HepG2 (cell line): ENCODE measurements at regions not wholly inside any gene's neighbourhood (a gene's known extent, or its start where the extent isn't known, plus 50 kb on each side); places are given as distances from the start of the nearest gene placed in this dataset.

Experiments
- HDAC1 ChIP-seq: sonication (generic); formaldehyde crosslinking; IDR thresholded peaks from 2 replicates; pipeline ENCODE4 v1.5.1; 2020; ENCODE audit warnings: mild to moderate bottlenecking, missing genetic modification reagents
- JUNB ChIP-seq: sonication (generic); formaldehyde crosslinking; IDR thresholded peaks from 2 replicates; pipeline ENCODE4 v1.8.0; 2022; ENCODE audit warnings: missing genetic modification reagents, mild to moderate bottlenecking, borderline replicate concordance
- MTA1 ChIP-seq: sonication (generic); formaldehyde crosslinking; IDR thresholded peaks from 2 replicates; pipeline ENCODE4 v1.4.0; 2020; ENCODE audit warnings: missing genetic modification reagents, mild to moderate bottlenecking, borderline replicate concordance
- MXI1 ChIP-seq: IDR thresholded peaks from 3 replicates; pipeline ENCODE4 v1.6.1; 2012; ENCODE audit warnings: low read depth, low read length, inconsistent platforms, borderline replicate concordance
- NR2F1 ChIP-seq, 2 experiments: fragments of 450-650 bp in 1 of 2; formaldehyde crosslinking in 1 of 2; IDR thresholded peaks; 2 replicates each; pipeline versions ENCODE4 v1.5.0 to v1.6.1; 2016 to 2020; ENCODE audit warnings: mild to moderate bottlenecking in 1 of 2, missing compliant biosample characterization in 1 of 2, missing genetic modification reagents in 1 of 2, moderate library complexity in 1 of 2
- POLR2A ChIP-seq, 2 experiments: IDR thresholded peaks; 2 replicates each; pipeline ENCODE4 v1.6.1; 2011; ENCODE audit warnings: low read depth in 2 of 2, low read length in 2 of 2, mild to moderate bottlenecking in 1 of 2, moderate library complexity in 1 of 2; ENCODE audit not compliant: insufficient read depth in 1 of 2
- POLR2AphosphoS5 ChIP-seq: IDR thresholded peaks from 2 replicates; pipeline ENCODE4 v1.6.1; 2012; ENCODE audit warnings: low read depth, low read length
- SOX5 ChIP-seq: IDR thresholded peaks from 2 replicates; pipeline ENCODE4 v1.6.1; 2016; ENCODE audit warnings: borderline replicate concordance
- ZNF180 ChIP-seq: sonication (generic); formaldehyde crosslinking; IDR thresholded peaks from 2 replicates; pipeline ENCODE4 v1.4.0; 2020; ENCODE audit warnings: low read depth, missing genetic modification reagents, borderline replicate concordance
- ZNF24 ChIP-seq: fragments of 450-650 bp; IDR thresholded peaks from 2 replicates; pipeline ENCODE4 v1.6.1; 2017; ENCODE audit warnings: antibody characterized with exemption, mild to moderate bottlenecking
- ZSCAN25 ChIP-seq: sonication (generic); formaldehyde crosslinking; IDR thresholded peaks from 2 replicates; pipeline ENCODE4 v1.8.0; 2022; ENCODE audit warnings: mild to moderate bottlenecking, missing genetic modification reagents

GRCh38 chr7:80053124-80053523 lies 81.5 kb upstream of the GNAI1 start:
- TF ChIP-seq MTA1 (CRISPR knock-in tag) = no peak
- TF ChIP-seq SOX5 = no peak
- no peak for TF ChIP-seq JUNB (CRISPR knock-in tag)
- no peak for TF ChIP-seq POLR2A (IDR thresholded peaks at IDR 0.05; ENCODE audit: insufficient read depth in 1 of 2, low read depth in 2 of 2, low read length in 2 of 2)
- no peak for TF ChIP-seq POLR2AphosphoS5
- TF ChIP-seq ZSCAN25 (CRISPR knock-in tag) = no peak
- no peak for TF ChIP-seq MXI1
- no peak for TF ChIP-seq HDAC1 (CRISPR knock-in tag)
- no peak for TF ChIP-seq ZNF24
- no peak for TF ChIP-seq NR2F1 (CRISPR knock-in tag; IDR thresholded peaks at IDR 0.05)
- TF ChIP-seq ZNF180 = no peak
